HL-60 (cell line): ENCODE measurements at regions not wholly inside any gene's neighbourhood (a gene's known extent, or its start where the extent isn't known, plus 50 kb on each side); places are given as distances from the start of the nearest gene placed in this dataset.

Source experiments
- GABPA ChIP-seq: IDR thresholded peaks from 2 replicates; pipeline ENCODE4 v1.6.1; 2012; ENCODE audit warnings: low read depth
- POLR2AphosphoS5 ChIP-seq: IDR thresholded peaks from 2 replicates; pipeline ENCODE4 v1.6.1; 2012; ENCODE audit warnings: low read depth
- SPI1 ChIP-seq: IDR thresholded peaks from 2 replicates; pipeline ENCODE4 v1.6.1; 2012; ENCODE audit warnings: low read depth, mild to moderate bottlenecking, borderline replicate concordance
- TF ChIP-seq, protein P1 (sequence below): IDR thresholded peaks from one replicate; pipeline ENCODE4 v1.5.1; 2011; ENCODE audit warnings: low read length, control low read depth, inconsistent platforms; ENCODE audit not compliant: insufficient read depth
- TF ChIP-seq, protein P2 (sequence below): IDR thresholded peaks from 2 replicates; pipeline ENCODE4 v1.6.1; 2012; ENCODE audit warnings: low read depth; ENCODE audit not compliant: insufficient replicate concordance

DNA sequence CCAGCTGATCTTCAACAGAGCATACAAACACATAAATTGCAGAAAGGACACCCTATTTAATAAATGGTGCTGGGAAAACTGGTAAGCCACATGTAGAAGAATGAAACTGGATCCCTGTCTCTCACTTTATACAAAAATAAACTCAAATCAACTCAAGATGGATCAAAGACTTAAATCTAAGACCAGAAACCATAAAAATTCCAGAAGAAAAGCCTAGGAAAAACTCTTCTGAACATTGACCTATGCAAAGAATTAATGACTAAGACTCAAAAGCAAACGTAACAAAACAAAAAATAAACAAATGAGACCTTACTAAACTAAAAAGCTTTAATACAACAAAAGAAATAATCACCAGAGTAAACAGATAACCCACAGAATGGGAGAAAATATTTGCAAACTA is 74.5 kb upstream of the ABCC4 start:
- TF ChIP-seq POLR2AphosphoS5 (no peak), SPI1 (no peak), GABPA (no peak)
- TF ChIP-seq, protein P1, sequence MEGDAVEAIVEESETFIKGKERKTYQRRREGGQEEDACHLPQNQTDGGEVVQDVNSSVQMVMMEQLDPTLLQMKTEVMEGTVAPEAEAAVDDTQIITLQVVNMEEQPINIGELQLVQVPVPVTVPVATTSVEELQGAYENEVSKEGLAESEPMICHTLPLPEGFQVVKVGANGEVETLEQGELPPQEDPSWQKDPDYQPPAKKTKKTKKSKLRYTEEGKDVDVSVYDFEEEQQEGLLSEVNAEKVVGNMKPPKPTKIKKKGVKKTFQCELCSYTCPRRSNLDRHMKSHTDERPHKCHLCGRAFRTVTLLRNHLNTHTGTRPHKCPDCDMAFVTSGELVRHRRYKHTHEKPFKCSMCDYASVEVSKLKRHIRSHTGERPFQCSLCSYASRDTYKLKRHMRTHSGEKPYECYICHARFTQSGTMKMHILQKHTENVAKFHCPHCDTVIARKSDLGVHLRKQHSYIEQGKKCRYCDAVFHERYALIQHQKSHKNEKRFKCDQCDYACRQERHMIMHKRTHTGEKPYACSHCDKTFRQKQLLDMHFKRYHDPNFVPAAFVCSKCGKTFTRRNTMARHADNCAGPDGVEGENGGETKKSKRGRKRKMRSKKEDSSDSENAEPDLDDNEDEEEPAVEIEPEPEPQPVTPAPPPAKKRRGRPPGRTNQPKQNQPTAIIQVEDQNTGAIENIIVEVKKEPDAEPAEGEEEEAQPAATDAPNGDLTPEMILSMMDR = no peak
- TF ChIP-seq, protein P2, sequence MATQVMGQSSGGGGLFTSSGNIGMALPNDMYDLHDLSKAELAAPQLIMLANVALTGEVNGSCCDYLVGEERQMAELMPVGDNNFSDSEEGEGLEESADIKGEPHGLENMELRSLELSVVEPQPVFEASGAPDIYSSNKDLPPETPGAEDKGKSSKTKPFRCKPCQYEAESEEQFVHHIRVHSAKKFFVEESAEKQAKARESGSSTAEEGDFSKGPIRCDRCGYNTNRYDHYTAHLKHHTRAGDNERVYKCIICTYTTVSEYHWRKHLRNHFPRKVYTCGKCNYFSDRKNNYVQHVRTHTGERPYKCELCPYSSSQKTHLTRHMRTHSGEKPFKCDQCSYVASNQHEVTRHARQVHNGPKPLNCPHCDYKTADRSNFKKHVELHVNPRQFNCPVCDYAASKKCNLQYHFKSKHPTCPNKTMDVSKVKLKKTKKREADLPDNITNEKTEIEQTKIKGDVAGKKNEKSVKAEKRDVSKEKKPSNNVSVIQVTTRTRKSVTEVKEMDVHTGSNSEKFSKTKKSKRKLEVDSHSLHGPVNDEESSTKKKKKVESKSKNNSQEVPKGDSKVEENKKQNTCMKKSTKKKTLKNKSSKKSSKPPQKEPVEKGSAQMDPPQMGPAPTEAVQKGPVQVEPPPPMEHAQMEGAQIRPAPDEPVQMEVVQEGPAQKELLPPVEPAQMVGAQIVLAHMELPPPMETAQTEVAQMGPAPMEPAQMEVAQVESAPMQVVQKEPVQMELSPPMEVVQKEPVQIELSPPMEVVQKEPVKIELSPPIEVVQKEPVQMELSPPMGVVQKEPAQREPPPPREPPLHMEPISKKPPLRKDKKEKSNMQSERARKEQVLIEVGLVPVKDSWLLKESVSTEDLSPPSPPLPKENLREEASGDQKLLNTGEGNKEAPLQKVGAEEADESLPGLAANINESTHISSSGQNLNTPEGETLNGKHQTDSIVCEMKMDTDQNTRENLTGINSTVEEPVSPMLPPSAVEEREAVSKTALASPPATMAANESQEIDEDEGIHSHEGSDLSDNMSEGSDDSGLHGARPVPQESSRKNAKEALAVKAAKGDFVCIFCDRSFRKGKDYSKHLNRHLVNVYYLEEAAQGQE = no peak
